Gastrocnemius medialis (tissue), 4 donors: ENCODE measurements at regions not wholly inside any gene's neighbourhood (a gene's known extent, or its start where the extent isn't known, plus 50 kb on each side); places are given as distances from the start of the nearest gene placed in this dataset.
"Not testable (repeated sequence)": the region's sequence is repeated elsewhere in the genome, so short reads cannot be mapped to it uniquely, and the experiment has no call there.

Experiments used
- CTCF ChIP-seq, 5 experiments: fragments of 450-650 bp in 3 of 5; fragments of 200-600 bp in 2 of 5; sonication (generic) in 2 of 5; IDR thresholded peaks in 4 of 5; conservative IDR thresholded peaks in 1 of 5; 1 replicate in 4 of 5; 2 replicates in 1 of 5; pipeline ENCODE4 v1.5.1; 2016 to 2019; ENCODE audit warnings: antibody characterized with exemption in 5 of 5, mild to moderate bottlenecking in 3 of 5, moderate library complexity in 3 of 5
- POLR2A ChIP-seq, 2 donors: fragments of 450-650 bp; IDR thresholded peaks; one replicate each; pipeline ENCODE4 v1.6.1; 2017; ENCODE audit warnings: antibody characterized with exemption in 2 of 2, mild to moderate bottlenecking in 2 of 2, moderate library complexity in 2 of 2

DNA sequence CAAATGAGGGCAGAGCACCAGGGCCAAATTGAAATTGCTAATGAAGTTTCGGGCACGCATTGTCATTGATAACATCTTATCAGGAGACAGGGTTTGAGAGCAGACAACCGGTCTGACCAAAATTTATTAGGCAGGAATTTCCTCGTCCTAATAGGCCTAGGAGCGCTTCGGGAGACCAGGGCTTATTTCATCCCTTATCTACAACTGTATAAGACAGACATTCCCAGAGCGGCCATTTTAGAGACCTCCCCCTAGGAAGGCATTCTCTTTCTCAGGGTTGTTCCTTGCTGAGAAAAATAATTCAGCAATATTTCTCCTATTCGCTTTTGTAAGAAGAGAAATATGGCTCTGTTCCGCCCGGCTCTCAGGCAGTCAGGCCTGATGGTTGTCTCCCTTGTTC, 219.4 kb downstream of the SNRPN start:
- TF ChIP-seq POLR2A (IDR thresholded peaks at IDR 0.05); CTCF (IDR thresholded peaks at IDR 0.05 in 4 of 5, conservative IDR thresholded peaks at IDR 0.05 in 1 of 5): not testable (repeated sequence)
